Colonic mucosa (tissue), 4 donors: ENCODE measurements at regions not wholly inside any gene's neighbourhood (a gene's known extent, or its start where the extent isn't known, plus 50 kb on each side); places are given as distances from the start of the nearest gene placed in this dataset.

ENCODE experiments used
- DNase-seq: peaks from one replicate; pipeline ENCODE4 v3.0.0-alpha.2; 2020
- H3K27ac ChIP-seq: fragments of 200-600 bp; one replicate; pipeline ENCODE4 v1.8.0; 2021
- H3K27me3 ChIP-seq: fragments of 200-600 bp; one replicate; pipeline ENCODE4 v1.8.0; 2021
- H3K36me3 ChIP-seq: fragments of 200-600 bp; one replicate; pipeline ENCODE4 v1.8.0; 2021
- H3K4me1 ChIP-seq: fragments of 200-600 bp; one replicate; pipeline ENCODE4 v1.8.0; 2021; ENCODE audit warnings: mild to moderate bottlenecking
- H3K4me3 ChIP-seq: fragments of 200-600 bp; one replicate; pipeline ENCODE4 v1.8.0; 2021
- H3K9ac ChIP-seq, 2 donors: one replicate each; pipeline ENCODE4 v1.7.0; 2013; ENCODE audit warnings: control low read depth in 2 of 2, low read depth in 2 of 2, low read length in 2 of 2
- H3K9me3 ChIP-seq: fragments of 200-600 bp; one replicate; pipeline ENCODE4 v1.8.0; 2021
- CTCF ChIP-seq: fragments of 200-600 bp; IDR thresholded peaks from one replicate; pipeline ENCODE4 v1.8.0; 2022; ENCODE audit warnings: antibody characterized with exemption, mild to moderate bottlenecking
- intact Hi-C: fragments of 100-400 bp; cut with DNase I; formaldehyde crosslinking; loops from one replicate; pipeline ENCODE4 v1.14.1; 2022
- donor health status: healthy.
- donor health status: DM: no; HTN: no; CAD: no.
- donor health status: DM: no; HTN: no; CAD: no.

- no peak overlapping the region for H3K9ac ChIP-seq
- intact Hi-C loops: no loop called here
These were observed 160.0 kb downstream of the TMEM161B start for GRCh38 chr5:88108490-88109279.

GRCh38 chr5:88094906-88095496 is 173.6 kb downstream of the TMEM161B start:
- DNase-seq: no peak
- Histone ChIP-seq H3K27me3 (no peaks in the 10 kb centered on the region), H3K27ac (no peak overlapping the region), H3K36me3 (no peaks in the 10 kb centered on the region), H3K9me3 (no peaks in the 10 kb centered on the region), H3K4me1 (no peaks in the 10 kb centered on the region), H3K4me3 (no peak overlapping the region), H3K9ac (no peak overlapping the region)
- intact Hi-C loops: no loop called here
- no peak for TF ChIP-seq CTCF

More at GRCh38 chr5:88108490-88109279, 160.0 kb downstream of the TMEM161B start:
- no peak for TF ChIP-seq CTCF
- no peak for DNase-seq
- Histone ChIP-seq H3K27me3 (no peaks in the 10 kb centered on the region), H3K4me1 (no peaks in the 10 kb centered on the region), H3K4me3 (no peak overlapping the region), H3K9me3 (no peaks in the 10 kb centered on the region), H3K27ac (no peak overlapping the region), H3K36me3 (no peaks in the 10 kb centered on the region)

- intact Hi-C loops: no loop called here
- no peaks in the 10 kb centered on the region for H3K36me3 ChIP-seq
- no peak overlapping the region for H3K27ac ChIP-seq
- DNase-seq: no peak
- H3K4me3 ChIP-seq: no peak overlapping the region
- no peaks in the 10 kb centered on the region for H3K4me1 ChIP-seq
- no peak overlapping the region for H3K9ac ChIP-seq
- H3K27me3 ChIP-seq: no peaks in the 10 kb centered on the region
- no peak for TF ChIP-seq CTCF
- no peaks in the 10 kb centered on the region for H3K9me3 ChIP-seq
These were observed 174.2 kb downstream of the TMEM161B start for GRCh38 chr5:88094403-88094802.

- Histone ChIP-seq H3K4me3 (no peak overlapping the region), H3K27me3 (no peaks in the 10 kb centered on the region), H3K36me3 (no peaks in the 10 kb centered on the region), H3K9ac (no peak overlapping the region), H3K27ac (no peak overlapping the region), H3K4me1 (no peaks in the 10 kb centered on the region), H3K9me3 (no peaks in the 10 kb centered on the region)
- intact Hi-C loops: no loop called here
- no peak for TF ChIP-seq CTCF
- no peak for DNase-seq
These were observed 174.9 kb downstream of the TMEM161B start for GRCh38 chr5:88093765-88094164.

- no peaks in the 10 kb centered on the region for H3K4me1 ChIP-seq
- intact Hi-C loops: no loop called here
- H3K9ac ChIP-seq: no peak overlapping the region
- H3K4me3 ChIP-seq: no peak overlapping the region
- H3K27me3 ChIP-seq: no peaks in the 10 kb centered on the region
- H3K27ac ChIP-seq: no peak overlapping the region
- no peak for TF ChIP-seq CTCF
- H3K36me3 ChIP-seq: no peaks in the 10 kb centered on the region
- DNase-seq: no peak
- no peaks in the 10 kb centered on the region for H3K9me3 ChIP-seq
These were observed 175.6 kb downstream of the TMEM161B start for GRCh38 chr5:88092958-88093605.
